ENCODE measurements at regions not wholly inside any gene's neighbourhood (a gene's known extent, or its start where the extent isn't known, plus 50 kb on each side); places are given as distances from the start of the nearest gene placed in this dataset.
A peak's percentile ranks its signal among the peaks of the same experiment; 100 is the strongest.
"Not testable (repeated sequence)": the region's sequence is repeated elsewhere in the genome, so short reads cannot be mapped to it uniquely, and the experiment has no call there.

GRCh38 chr2:223297788-223298187, 245.8 kb downstream of the KCNE4 start:
- H3K27me3 ChIP-seq: no peaks in the 10 kb centered on the region
- no peaks in the 10 kb centered on the region for H3K36me3 ChIP-seq
- no peaks in the 10 kb centered on the region for H3K4me1 ChIP-seq
- no peak overlapping the region for H3K4me3 ChIP-seq
- no peaks in the 10 kb centered on the region for H3K9me3 ChIP-seq
- TF ChIP-seq CTCF (IDR thresholded peaks at IDR 0.05): no peak
- no peak overlapping the region for H3K27ac ChIP-seq
- DNase-seq: no peak
- intact Hi-C loops (cut with DNase I; ENCODE audit: low total_unique reads): no loop called here

- intact Hi-C loops (cut with DNase I; ENCODE audit: low total_unique reads); H3K27me3 ChIP-seq; DNase-seq; H3K36me3 ChIP-seq; H3K4me1 ChIP-seq; H3K27ac ChIP-seq; H3K9me3 ChIP-seq; H3K4me3 ChIP-seq: not testable (repeated sequence)
Measured at GRCh38 chr2:223298329-223298728, 246.3 kb downstream of the KCNE4 start.

GRCh38 chr2:223300326-223300725, 248.3 kb downstream of the KCNE4 start:
- intact Hi-C loops (cut with DNase I; ENCODE audit: low total_unique reads): no loop called here
- TF ChIP-seq CTCF (IDR thresholded peaks at IDR 0.05): no peak
- DNase-seq: no peak
- Histone ChIP-seq H3K4me1 (no peaks in the 10 kb centered on the region), H3K9me3 (no peaks in the 10 kb centered on the region), H3K4me3 (no peak overlapping the region), H3K36me3 (no peaks in the 10 kb centered on the region), H3K27me3 (no peaks in the 10 kb centered on the region), H3K27ac (no peak overlapping the region)

GRCh38 chr2:223306371-223306770, 254.4 kb downstream of the KCNE4 start:
- Histone ChIP-seq H3K27ac (no peak overlapping the region), H3K4me1 (no peaks in the 10 kb centered on the region), H3K9me3 (no peaks in the 10 kb centered on the region), H3K4me3 (no peak overlapping the region), H3K27me3 (no peaks in the 10 kb centered on the region), H3K36me3 (no peaks in the 10 kb centered on the region)
- intact Hi-C loops (cut with DNase I; ENCODE audit: low total_unique reads): no loop called here
- TF ChIP-seq CTCF (IDR thresholded peaks at IDR 0.05): peak; percentile 7 to 26
- no peak for DNase-seq

- no peaks in the 10 kb centered on the region for H3K36me3 ChIP-seq
- H3K27me3 ChIP-seq: no peaks in the 10 kb centered on the region
- peaks cover 0 to 10% (median 0%) of the 10 kb centered on the region in 4 donors for H3K4me1 ChIP-seq
- H3K4me3 ChIP-seq: no peak overlapping the region
- intact Hi-C loops (cut with DNase I; ENCODE audit: low total_unique reads): no loop called here
- no peak overlapping the region for H3K27ac ChIP-seq
- no peak for DNase-seq
- no peak for TF ChIP-seq CTCF (IDR thresholded peaks at IDR 0.05)
- no peaks in the 10 kb centered on the region for H3K9me3 ChIP-seq
Measured at GRCh38 chr2:223311889-223312680, 260.1 kb downstream of the KCNE4 start.

- DNase-seq: no peak
- H3K27me3 ChIP-seq: no peaks in the 10 kb centered on the region
- no peaks in the 10 kb centered on the region for H3K9me3 ChIP-seq
- no peak for TF ChIP-seq CTCF (IDR thresholded peaks at IDR 0.05)
- H3K27ac ChIP-seq: no peak overlapping the region
- H3K4me1 ChIP-seq: peaks cover 0 to 10% (median 0%) of the 10 kb centered on the region in 4 donors
- intact Hi-C loops (cut with DNase I; ENCODE audit: low total_unique reads): no loop called here
- no peak overlapping the region for H3K4me3 ChIP-seq
- no peaks in the 10 kb centered on the region for H3K36me3 ChIP-seq
Measured at GRCh38 chr2:223313101-223313500, 261.1 kb downstream of the KCNE4 start.
